Activated T-cell treated with anti-CD3 and anti-CD28 coated beads for 4 hours (primary cell): ENCODE measurements at regions not wholly inside any gene's neighbourhood (a gene's known extent, or its start where the extent isn't known, plus 50 kb on each side); places are given as distances from the start of the nearest gene placed in this dataset.
A peak's percentile ranks its signal among the peaks of the same experiment; 100 is the strongest.
"Not testable (repeated sequence)": the region's sequence is repeated elsewhere in the genome, so short reads cannot be mapped to it uniquely, and the experiment has no call there.

Experiments used
- DNase-seq: peaks from one replicate; pipeline ENCODE4 v3.0.0-alpha.2; 2020

DNA sequence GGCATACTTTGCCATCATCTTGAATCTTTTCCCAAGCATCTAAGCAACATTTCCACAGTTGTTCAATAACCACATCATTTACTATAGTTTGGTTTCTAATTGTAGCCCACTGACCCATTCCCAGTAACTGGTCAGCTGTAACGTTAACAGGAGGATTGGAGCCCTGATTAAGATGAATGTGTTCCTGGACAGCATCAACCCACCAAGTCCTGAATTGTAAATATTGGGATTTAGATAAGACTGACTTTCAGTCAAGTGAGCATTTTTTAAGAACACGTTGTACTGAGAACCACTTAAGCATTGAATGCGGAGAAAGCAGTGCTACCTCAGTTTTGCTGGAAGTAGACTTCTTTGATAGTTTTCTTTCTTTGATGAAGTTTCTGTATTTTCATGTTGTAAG, 53.3 kb upstream of the ARL4D start:
- not testable (repeated sequence) for DNase-seq

DNA sequence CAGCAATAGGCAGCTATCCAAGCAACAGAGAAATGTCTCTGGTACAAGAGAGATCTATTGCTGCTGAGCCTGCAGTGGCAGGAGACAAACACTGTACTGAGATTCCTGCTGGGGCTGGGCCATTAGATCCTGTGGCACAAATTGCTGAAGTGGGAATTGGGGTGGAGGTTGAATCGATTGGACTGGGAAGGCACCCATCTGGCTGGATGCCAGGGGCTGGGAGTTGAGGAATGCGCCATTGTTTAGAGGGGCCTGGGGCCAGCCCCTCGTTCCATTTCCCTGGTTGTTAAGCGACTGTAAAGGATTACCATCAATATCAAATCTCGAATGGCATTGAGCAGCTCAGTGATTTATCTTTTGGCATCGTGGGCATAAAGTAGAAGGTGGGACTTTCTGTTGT, 54.1 kb upstream of the ARL4D start:
- no peak for DNase-seq

DNA sequence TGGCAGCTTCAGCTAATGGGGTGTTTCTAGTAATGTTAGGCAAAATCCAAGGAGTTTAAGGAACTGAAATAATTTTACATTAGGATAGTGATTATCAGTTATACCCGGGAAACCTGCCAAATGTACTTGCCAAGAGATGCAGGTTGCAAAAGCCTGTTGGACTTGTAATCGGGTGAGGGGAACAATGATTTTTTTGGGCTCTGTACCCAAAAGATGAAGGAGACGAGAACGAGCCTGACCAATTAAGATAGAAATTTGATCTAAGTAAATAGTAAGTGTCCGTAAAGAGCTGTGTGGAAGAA, 56.3 kb upstream of the ARL4D start:
- DNase-seq: no peak

DNA sequence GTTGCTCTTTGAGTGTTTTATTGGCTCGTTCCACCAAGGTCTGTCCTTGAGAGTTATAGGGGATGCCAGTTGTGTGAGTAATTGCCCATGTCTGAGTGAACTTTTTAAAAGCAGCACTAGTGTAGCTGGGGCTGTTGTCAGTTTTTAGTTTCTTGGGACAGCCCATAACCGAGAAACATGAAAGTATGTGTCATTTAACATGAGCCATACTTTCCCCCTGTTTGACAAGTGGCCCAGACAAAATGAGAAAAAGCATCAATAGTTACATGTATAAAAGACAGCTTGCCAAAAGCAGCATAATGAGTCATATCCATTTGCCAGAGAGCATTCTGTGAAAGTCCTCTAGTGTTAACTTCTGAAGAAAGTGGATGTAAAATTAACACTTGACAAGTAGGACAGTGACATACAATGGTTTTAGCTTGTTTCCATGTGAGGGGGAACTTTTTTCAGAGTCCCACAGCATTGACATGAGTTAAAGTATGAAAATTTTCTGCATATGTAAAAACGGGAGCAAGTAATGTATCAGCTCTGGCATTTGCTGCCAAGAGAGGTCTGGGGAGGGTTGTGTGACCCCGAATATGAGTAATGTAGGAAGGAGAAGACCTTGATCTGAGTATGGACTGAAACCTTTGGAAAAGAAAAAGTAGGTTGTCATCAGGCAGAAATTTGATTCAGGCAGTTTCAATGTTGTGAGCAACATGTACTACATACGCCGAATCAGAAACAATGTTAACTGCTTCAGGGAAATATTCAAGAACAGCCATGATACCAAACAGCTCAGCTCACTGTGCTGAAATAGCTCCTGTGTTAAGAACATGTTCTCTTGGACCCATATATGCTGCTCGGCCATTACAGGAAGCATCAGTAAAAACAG, 56.8 kb upstream of the ARL4D start:
- DNase-seq: no peak

DNA sequence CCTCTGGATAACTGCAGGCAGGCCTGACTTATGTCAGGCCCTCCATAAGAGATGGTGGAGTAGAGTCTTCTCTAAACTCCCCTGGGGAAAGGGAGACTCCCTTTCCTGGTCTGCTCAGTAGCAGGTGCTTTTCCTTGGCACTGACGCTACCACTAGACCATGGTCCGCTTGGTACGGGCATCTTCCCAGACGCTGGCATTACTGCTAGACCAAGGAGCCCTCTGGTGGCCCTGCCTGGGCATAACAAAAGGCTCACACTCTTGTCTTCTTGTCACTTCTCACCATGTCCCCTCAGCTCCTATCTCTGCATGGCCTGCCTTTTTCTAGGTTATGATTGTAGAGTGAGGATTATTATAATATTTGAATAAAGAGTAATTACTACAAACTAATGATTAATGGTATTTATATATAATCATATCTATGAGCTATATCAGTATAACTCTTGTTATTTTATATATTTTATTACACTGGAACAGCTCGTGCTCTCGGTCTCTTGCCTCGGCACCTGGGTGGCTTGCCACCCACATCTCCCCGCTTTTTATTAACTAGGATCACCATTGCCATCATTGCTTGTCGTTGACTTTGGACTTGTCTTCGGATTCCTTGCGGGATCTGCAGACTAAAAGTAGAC, 59.8 kb upstream of the ARL4D start:
- DNase-seq: peak; percentile 60

DNA sequence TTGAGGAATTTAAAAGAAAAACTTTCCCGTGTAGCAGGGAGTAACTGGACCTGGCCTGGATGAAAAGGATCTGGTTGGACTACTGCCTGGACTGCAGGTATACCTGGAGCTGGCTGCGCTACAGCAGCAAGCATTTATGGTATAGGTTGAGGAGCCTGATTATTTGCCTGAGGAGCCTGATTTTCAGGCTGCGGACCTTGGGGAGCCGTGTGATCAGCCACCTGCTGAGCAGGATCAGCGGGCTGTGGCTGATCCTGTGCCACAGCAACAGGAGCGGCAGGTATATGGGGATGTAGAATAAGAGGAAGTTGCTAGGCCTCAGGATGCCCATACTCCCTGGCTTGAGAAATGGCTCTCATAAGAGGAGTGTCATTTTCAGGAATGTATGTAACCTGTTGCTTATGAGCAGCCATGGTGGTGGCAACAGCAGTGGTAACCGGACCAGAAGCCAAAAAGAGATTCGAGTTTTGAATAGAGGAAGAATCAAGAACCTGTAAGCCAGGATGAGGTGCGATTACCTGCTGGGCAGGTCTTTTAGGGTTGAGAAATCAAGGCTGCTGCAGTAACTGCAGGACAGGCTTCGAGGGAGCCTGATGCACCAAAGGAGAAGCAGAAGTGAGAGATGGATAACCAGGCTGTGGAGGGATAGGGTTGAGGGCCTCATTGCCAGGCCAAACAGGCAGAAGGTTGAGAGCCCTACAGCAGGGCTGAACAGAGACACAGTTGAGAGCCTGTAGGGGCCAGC, 60.9 kb upstream of the ARL4D start:
- no peak for DNase-seq

DNA sequence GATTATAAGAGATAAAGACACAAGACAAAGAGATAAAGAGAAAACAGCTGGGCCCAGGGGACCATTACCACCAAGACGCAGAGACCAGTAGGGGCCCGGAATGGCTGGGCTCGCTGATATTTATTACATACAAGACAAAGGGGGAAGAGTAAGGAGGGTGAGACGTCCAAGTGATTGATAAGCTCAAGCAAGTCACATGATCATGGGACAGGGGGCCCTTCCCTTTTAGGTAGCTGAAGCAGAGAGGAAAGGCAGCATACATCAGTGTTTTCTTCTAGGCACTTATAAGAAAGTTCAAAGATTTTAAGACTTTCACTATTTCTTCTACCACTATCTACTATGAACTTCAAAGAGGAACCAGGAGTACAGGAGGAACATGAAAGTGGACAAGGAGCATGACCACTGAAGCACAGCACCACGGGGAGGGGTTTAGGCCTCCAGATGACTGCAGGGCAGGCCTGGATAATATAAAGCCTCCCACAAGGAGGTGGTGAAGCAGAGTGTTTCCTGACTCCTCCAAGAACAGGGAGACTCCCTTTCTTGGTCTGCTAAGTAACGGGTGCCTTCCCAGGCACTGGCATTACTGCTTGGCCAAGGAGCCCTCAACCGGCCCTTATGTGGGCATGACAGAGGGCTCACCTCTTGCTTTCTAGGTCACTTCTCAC, 63.9 kb upstream of the ARL4D start:
- no peak for DNase-seq

DNA sequence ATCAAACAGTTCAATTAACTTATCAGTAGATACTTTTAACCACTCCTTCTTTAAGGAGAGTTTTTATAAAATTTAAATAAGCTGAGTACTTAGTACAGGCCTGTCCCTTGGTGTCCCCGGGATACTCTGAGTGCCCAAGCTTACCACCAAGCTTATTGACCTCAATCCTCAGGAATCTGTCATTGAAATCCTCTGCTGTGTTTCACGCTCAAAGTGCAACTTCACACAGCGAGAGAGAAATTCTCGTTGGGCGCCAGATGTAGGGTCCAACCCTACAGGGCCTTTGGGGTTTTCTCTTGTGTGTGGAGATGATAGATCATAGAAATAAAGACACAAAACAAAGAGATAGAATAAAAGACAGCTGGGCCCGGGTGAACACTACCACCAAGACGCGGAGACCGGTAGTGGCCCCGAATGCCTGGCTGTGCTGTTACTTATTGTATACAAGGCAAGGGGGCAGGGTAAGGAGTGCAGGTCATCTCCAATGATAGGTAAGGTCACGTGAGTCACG, 65.3 kb upstream of the ARL4D start:
- no peak for DNase-seq

DNA sequence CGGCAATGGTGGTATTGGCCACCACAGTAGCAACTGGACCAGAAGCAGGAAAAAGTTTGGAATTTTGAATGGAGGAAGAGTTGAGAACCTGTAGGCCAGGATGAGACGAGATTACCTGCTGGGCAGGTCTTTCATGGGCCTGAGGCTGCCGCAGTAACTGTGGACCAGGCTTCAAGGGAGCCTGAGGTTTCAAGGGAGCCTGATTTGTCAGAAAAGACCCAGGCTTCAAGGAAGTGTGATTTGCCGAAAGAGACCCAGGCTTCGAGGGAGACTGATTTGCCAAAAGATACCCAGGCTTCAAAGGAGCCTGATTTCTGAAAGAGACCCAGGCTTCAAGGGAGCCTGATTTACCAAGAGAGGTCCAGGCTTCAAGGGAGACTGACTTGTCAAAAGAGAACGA, 66.6 kb upstream of the ARL4D start:
- no peak for DNase-seq

DNA sequence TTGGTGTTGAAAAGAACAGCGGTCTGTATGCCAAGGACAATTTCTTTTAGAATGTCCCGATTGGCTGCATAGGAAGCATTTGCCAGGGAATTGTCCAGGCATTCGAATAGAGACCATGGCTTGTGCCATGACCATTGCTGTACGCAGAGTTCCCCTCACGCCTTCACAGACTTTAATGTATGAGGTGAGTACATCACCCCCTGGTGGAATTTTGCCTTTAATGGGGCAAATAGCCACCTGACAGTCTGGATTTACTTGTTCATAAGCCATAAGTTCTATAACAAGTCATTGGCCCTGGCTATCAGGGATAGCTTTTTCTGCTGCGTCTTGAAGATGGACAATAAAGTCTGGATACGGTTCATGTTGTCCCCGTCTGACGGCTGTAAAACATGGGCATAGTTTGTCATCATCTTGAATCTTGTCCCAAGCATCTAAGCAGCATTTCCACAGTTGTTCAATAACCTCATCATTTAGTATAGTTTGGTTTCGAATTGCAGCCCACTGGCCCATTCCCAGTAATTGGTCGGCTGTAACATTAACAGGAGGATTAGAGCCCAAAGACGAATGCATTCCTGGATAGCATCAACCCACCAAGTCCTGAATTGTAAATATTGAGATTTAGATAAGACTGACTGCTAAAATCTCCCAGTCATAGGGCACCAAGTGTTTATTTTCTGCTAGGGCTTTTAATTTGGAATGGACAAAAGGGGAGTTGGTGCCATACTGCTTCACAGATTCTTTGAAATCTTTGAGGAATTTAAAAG, 67.7 kb upstream of the ARL4D start:
- no peak for DNase-seq

DNA sequence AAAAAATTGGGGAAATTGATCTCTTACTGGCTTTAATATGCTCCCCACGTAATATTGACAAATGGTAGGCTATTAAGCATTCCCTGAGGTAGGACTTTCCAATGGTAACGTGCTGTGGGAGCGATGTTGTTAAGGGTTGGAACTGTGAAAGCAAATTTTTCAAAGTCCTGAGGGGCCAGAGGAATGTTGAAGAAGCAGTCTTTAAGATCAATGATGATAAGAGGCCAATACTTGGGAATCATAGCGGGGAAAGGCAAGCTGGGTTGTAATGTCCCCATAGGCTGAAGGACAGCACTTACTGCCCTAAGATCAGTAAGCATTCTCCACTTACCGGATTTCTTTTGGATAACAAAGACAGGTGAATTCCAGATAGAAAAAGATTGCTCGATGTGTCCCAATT, 69.6 kb upstream of the ARL4D start:
- no peak for DNase-seq

DNA sequence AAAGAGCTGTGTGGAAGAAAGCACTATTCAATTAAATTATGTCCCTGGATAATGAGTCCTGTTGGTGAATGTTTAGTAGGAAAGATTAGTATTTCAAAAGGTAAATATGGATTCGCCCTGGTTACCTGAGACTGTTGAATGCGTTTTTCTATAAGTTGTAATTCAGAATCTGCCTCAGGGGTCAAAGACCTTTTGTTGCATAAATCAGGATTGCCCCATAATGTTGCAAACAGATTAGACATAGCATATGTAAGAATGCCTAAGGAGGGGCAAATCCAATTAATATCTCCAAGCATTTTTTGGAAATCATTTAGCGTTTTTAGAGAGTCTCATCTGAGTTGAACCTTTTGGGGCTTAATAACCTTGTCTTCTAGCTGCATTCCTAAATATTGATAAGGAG, 70.1 kb upstream of the ARL4D start:
- DNase-seq: no peak

DNA sequence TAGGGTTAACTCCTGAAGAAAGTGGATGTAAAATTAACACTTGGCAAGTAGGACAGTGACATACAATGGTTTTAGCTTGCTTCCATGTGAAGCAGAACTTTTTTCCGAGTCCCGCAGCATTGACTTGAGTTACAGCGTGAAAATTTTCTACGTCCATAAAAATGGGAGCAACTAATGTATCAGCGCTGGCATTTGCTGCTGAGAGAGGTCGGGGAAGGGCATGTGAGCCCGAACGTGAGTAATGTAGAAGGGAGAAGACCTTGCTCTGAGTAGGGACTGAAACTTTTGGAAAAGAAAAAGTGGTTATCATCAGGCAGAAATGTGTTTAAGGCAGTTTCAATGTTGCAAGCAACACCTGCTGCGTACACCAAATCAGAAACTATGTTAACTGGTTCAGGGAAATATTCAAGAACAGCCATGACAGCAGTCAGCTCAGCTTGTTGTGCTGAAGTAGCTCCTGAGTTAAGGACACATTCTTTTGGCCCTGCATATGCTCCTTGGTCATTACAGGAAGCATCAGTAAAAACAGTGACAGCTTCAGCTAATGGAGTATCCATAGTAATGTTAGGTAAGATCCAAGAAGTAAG, 70.9 kb upstream of the ARL4D start:
- no peak for DNase-seq

DNA sequence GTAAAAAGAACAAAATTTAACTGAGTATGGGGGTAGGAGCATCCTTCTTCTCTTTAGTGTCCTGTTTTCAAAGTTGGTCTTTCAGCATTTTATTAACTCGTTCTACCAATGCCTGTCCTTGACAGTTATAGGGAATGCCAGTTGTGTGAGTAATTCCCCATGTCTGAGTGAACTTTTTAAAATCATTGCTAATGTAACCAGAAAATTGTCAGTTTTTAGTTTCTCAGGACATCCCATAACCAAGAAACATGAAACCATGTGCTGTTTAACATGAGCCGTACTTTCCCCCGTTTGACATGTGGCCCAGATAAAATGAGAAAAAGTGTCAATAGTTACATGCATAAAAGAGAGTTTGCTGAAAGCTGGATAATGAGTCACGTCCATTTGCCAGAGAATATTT, 71.4 kb upstream of the ARL4D start:
- DNase-seq: no peak

DNA sequence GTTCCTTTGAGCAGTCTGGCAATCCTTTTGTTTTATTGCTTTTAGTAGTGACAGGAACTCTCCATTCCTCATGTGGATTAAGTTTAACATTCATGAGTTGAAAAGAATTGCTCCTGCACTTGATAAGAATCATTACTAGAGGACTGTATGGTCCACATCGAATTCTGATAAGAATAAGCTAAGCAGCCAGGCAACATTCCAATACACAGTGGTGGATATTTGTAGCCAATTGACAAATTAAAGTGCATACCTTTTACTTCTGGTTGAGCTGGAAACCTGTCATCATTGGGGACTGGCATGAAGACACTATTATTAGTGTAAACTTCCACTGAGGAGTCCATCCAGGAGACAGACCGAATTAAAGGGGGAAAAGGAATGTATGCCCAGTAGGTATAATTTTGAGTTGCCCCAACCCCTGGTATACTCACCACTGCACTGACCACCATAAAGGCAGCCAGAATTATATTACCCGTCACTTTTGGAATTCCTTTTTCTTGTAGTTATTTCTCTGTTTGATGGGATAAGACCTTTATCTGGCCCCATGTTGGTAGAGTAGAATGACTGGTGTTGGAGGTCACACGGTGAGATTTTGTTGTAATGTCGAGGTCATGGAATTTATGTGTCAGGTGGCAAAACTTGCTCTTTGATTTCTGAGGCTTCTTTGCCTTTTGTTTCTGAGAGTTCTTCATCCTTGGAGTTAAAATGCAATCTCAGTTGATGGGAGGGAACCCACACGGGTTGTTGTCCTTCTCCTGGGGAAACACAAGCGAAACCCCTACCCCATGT, 72.1 kb upstream of the ARL4D start:
- DNase-seq: no peak

DNA sequence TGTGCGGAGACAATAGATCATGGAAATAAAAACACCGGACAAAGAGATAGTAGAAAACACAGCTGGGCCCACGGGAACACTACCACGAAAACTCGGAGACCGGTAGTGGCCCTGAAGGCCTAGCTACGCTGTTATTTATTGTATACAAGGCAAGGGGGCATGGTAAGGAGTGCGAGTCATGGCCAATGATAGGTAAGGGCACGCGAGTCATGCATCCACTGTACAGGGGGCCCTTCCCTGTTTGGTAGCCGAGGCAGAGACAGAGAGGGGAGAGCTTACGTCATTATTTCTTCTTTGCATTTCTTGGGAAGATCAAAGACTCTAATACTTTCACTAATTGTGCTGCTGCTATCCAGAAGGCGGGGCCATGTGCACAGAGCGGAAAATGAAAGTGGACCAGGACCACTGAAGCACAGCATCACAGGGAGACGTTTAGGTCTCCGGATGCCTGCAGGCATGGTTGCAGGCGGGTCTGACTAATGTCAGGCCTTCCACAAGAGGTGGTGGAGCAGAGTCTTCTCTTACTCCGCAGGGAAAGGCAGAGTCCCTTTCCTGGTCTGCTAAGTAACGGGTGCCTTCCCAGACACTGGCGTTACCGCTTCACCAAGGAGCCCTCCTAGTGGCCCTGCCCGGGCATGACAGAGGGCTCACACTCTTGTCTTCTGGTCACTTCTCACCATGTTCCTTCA, 74.4 kb upstream of the ARL4D start:
- DNase-seq: no peak

DNA sequence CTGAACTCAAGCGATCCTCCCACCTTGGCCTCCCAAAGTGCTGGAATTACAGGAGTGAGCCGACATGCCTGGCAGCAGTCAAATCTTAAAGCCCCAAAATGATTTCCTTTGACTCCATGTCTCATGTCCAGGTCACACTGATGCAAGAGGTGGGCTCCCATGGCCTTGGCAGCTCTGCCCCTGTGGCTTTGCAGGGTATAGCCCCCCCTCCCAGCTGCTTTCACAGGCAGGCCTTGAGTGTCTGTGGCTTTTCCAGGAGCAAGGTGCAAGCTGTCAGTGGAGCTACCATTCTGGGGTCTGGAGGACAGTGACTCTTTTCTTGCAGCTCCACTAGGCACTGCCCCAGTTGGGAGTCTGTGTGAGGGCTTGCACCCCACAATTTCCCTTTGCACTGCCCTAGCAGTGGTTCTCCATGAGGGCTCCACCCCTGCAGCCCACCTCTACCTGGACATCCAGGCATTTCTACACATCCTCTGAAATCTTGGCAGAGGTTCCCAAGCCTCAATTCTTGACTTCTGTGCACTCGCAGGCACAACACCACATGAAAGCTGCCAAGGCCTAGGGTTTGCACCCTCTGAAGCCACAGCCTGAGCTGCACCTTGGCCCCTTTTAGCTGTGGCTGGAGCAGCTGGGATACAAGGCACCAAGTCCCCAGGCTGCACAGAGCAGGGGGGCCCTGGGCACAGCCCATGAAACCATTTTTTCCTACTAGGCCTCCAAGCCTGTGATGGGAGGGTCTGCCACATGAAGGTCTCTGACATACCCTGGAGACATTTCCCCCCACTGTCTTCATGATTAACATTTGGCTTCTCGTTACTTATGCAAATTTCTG, 79.3 kb upstream of the ARL4D start:
- no peak for DNase-seq

DNA sequence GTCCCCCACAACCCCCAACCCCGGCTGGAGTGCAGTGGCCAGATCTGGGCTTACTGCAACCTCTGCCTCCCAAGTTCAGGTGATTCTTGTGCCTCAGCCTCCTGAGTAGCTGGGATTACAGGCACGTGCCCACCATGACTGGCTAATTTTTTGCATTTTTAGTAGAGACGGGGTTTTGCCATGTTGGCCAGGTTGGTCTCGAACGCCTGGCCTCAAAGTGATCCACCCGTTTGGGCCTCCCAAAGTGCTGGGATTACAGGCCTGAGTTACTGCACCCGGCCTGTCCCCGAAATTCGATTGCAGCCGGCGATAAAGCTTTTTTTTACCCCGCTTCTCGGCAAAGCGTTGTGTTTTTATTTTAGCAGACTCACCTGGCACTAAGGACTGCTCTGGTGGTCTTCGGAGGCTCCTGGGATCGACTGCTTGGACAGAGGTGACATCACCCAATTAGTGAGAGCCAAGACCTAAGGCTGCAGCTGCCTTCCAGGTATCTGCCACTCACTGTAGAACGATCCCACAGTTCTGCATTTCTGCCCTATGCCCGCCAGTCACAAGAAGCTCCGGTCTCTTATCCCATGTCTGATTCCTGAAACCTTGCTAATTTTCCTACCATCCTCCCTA, 82.2 kb upstream of the ARL4D start:
- no peak for DNase-seq

DNA sequence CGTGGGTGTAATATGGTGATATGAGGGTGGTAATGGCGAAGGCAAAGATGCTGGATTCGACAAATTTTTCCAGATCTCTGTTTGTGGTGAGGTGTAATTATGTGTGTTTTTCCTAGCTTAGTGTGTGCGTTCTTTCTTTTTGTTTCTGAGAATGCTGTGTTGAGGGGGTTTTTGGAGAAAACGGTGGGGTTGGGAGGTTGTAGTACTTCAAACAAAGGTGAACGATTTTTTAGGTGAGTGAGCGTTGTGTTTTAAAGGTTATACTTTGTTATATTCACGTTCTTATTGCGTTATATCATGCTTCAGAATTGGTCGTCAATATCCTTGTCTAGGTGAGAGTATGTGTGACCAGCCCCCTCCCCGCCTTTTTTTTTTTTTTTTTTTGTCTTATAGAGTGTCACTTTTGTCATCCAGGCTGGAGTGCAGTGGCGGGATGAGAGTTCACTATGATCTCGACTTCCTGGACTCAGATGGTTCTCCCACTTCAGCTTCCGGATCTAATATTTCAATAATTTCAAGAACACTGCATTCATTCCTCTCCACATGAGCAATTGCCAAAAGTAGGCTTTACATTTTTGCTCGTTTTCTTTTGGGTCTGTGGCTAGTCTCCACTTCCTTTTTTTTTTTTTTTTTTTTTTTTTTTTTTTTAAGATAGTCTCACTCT, 82.2 kb upstream of the RNU2-1 start:
- DNase-seq: no peak
